ENCODE measurements at regions not wholly inside any gene's neighbourhood (a gene's known extent, or its start where the extent isn't known, plus 50 kb on each side); places are given as distances from the start of the nearest gene placed in this dataset.

- TF ChIP-seq POLR2A (IDR thresholded peaks at IDR 0.05; ENCODE audit: low read length) (no peak), GATA1 (IDR thresholded peaks at IDR 0.05; ENCODE audit: low read depth, low read length) (no peak)
Observed at GRCh38 chr16:73536931-73537330, 489.0 kb upstream of the ZFHX3 start.
